AG08395 (cell line): ENCODE measurements at regions not wholly inside any gene's neighbourhood (a gene's known extent, or its start where the extent isn't known, plus 50 kb on each side); places are given as distances from the start of the nearest gene placed in this dataset.
"Not testable (repeated sequence)": the region's sequence is repeated elsewhere in the genome, so short reads cannot be mapped to it uniquely, and the experiment has no call there.

Experiments used
- DNase-seq: peaks from one replicate; pipeline ENCODE4 v3.0.0; 2012; ENCODE audit warnings: mixed read lengths, low spot score

GRCh38 chr20:30484009-30484748 lies 773.3 kb upstream of the DEFB115 start:
- DNase-seq, result no peak

- no peak for DNase-seq
Observed at GRCh38 chr20:30484749-30485070, 772.8 kb upstream of the DEFB115 start.

- DNase-seq, result no peak
Observed at GRCh38 chr20:30485331-30486102, 771.9 kb upstream of the DEFB115 start.

- DNase-seq, result no peak
Observed at GRCh38 chr20:30486103-30486478, 771.4 kb upstream of the DEFB115 start.

DNA sequence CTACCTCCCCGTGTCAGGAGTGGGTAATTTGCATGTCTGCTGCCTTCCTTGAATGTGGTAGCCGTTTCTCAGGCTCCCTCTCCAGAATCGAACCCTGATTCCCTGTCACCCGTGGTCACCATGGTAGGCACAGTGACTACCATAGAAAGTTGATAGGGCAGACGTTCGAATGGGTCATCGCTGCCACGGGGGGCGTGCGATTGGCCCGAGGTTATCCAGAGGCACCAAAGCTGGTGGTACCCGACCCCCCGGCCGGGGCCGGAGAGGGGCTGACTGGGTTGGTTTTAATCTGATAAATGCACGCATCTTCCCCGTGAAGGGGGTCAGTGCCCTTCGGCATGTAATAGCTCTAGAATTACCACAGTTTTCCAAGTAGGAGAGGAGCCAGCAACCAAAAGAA lies 770.0 kb upstream of the DEFB115 start:
- not testable (repeated sequence) for DNase-seq

DNA sequence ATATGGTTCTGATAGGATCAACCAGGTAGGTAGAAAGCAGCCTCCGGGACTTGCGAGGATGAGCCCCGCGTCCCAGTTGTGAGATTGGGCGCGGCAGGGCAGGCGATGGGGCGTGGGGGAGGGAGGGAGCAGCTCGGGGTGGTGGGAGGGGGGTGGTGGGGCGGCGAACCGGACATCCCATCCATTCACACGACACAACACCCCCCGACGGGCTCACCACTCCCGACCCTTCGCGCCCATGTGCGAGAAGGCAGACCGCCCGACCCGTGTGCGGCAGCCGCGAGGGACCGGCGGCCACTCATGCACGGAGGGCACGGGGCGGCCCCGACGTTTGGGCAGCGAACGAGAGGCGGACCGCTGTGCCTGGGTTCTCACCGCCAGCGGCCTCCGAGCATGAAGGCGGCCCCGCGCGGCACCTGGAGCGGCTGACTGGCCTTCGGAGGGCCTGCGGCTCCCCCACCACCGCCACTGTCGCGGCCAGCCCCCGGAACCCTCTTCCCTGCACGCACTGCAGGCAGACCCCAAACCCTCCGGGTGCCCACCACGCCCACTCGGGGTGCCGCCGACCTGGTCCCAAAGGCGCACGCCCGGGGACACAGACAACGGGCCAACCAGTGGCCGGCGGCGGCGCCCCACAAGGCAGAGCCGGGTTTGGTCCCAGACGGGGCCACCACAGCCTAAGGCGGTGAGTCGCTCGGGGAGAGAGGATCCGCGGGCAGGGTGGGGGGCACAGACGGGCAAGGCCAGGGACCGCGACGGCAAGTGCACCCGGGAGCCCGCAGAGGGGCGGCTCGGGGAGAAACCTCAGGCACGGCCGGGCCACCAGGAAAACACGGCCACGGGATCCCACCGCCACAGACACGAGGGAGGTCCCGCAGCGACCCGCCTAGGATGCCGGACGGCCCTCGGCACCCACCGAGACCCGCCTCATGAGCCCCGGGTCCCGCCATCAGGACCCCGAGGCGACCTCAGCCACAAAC lies 769.2 kb upstream of the DEFB115 start:
- no peak for DNase-seq

GRCh38 chr20:30488941-30489613 lies 768.4 kb upstream of the DEFB115 start:
- DNase-seq, result no peak

GRCh38 chr20:30489614-30490003 lies 767.9 kb upstream of the DEFB115 start:
- DNase-seq, result no peak

- no peak for DNase-seq
Observed at GRCh38 chr20:30491016-30491415, 766.4 kb upstream of the DEFB115 start.

GRCh38 chr20:30496656-30497055 lies 760.8 kb upstream of the DEFB115 start:
- DNase-seq, result not testable (repeated sequence)

DNA sequence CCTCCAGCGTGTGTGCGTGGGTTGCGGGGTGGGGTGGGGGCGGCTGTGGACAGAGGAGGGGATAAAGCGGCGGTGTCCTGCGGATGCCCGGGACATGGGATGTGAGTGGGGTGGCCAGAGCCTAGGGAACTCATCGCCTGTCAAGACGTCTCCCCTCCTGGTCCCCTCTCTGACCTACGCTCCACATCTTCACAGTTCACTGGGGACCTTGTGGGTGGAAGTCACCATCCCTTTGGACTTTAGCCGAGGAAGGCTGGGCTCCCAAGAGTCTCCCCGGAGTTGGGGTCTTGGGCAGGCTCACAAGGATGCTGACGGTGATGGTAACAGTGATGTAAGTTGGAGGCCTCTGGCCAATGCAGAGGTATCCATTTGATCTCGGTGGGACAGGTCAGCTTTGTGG lies 760.3 kb upstream of the DEFB115 start:
- not testable (repeated sequence) for DNase-seq

GRCh38 chr20:30499123-30499522 lies 758.3 kb upstream of the DEFB115 start:
- no peak for DNase-seq

GRCh38 chr20:30499716-30500446 lies 757.6 kb upstream of the DEFB115 start:
- not testable (repeated sequence) for DNase-seq

GRCh38 chr20:30500447-30500820 lies 757.0 kb upstream of the DEFB115 start:
- not testable (repeated sequence) for DNase-seq

DNA sequence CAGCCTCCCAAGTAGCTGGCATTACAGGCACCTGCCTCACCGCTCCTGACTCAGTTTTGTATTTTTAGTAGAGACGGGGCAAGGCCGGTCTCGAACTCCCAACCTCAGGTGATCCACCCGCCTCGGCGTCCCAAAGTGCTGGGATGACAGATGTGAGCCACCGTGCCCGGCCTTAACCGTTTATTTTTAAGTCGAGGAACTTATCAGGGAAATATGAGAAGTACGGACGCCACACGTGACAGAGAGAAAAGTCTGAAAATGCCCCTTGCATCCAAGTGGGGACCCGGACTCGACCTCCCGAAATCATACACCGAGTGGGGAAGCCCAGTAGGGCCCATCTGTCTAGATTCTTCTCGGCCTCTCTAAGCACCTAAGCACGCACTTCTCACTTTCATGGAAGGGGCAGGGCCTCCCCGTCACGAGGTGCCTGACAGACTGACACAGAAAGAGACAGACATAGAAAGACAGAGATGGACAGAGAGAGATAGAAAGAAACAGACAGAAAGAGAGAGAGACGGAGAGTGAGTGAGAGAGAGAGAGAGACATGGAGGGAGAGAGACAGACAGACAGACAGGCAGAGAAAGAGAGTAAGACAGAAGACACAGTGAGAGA lies 756.5 kb upstream of the DEFB115 start:
- DNase-seq, result no peak

GRCh38 chr20:30502670-30503069 lies 754.8 kb upstream of the DEFB115 start:
- no peak for DNase-seq

DNA sequence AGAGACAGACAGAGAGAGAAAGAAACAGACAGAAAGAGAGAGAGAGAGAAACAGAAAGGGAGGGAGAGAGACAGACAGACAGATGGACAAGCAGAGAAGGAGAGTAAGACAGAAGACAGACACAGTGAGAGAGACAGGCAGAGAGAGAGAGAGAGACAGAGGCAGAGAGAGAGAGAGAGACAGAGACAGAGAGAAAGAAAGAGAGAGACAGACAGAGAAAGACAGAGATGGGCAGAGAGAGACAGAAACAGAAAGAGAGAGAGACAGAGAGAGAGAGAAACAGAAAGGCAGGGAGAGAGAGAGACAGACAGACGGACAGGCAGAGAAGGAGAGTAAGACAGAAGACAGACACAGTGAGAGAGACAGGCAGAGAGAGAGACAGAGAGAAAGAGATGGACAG lies 754.3 kb upstream of the DEFB115 start:
- DNase-seq, result not testable (repeated sequence)

- DNase-seq, result no peak
Observed at GRCh38 chr20:30503992-30504570, 753.4 kb upstream of the DEFB115 start.

GRCh38 chr20:30505566-30505965 lies 751.9 kb upstream of the DEFB115 start:
- no peak for DNase-seq

DNA sequence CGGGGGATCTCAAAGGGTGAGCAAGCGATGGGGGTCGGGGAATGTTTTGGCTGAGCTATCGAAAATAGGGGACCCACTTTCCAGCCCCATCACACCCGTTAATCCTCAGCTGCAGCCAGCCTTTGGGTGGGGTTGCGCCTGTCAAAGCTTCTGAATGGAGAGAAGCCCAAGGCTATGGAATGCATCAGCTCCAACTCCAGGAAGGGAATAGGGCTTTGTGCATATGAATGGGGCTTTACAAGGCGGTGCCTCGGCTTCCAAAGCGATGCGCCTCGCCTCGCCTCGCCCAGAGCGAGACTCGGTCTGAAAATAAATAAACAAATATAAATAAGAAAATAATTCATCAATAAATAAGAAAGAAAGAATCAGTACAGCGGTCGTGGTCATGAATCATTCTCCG lies 751.4 kb upstream of the DEFB115 start:
- DNase-seq, result no peak
